ENCODE measurements at regions not wholly inside any gene's neighbourhood (a gene's known extent, or its start where the extent isn't known, plus 50 kb on each side); places are given as distances from the start of the nearest gene placed in this dataset.

DNA sequence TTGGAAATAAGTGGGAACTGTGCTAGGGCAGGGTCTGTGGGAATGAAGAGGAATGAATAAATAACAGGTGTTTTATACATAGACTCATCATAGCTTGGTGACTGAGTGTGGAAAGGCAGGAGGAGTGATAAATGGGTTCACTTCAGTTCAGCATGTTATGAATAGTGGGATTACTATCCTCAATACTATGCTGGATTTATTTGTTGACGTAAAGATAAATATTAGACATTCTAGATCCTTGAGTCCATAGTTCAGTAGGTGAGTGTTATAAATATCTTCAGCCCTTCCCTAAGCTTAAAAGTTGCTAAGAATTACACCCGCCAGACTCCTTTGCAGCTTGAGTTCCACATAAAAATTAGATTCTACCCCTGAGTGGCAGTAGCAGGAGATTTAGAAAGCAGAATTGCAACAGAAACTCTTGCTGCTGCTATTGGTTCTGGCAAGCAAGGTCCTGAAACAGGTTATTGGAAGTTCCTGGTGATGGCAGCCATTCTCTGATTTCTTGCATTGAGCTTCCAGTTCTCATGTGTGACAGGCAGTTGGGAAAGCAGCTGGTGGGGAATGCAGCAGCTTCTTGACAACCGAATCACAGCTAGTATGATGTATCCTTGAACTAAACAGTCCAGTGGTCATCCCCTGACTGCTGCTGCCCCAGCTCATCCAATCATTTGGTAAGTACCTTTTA, 1558.9 kb downstream of the FAM181B start:
- intact Hi-C loops (cut with DNase I), result no loop called here
- no peaks in the 10 kb centered on the region for H3K9me3 ChIP-seq (ENCODE audit: control insufficient read depth in 2 of 3, insufficient read depth in 1 of 3, low read length in 3 of 3)
- no peak overlapping the region for H3K4me3 ChIP-seq (ENCODE audit: low read length in 3 of 3)
- FAIRE-seq (no peak), DNase-seq (no peak)
- H3K27me3 ChIP-seq (ENCODE audit: control insufficient read depth, insufficient read depth, low read length), result no peaks in the 10 kb centered on the region
- H3K4me1 ChIP-seq (ENCODE audit: control insufficient read depth in 2 of 3, insufficient read depth in 2 of 3, low read depth in 1 of 3, low read length in 3 of 3), result no peaks in the 10 kb centered on the region
- no peak overlapping the region for H3K27ac ChIP-seq (ENCODE audit: low read depth in 2 of 2, low read length in 2 of 2)
- no peaks in the 10 kb centered on the region for H3K36me3 ChIP-seq (ENCODE audit: control insufficient read depth in 2 of 3, insufficient read depth in 3 of 3, low read length in 3 of 3)
- TF ChIP-seq, protein P1, sequence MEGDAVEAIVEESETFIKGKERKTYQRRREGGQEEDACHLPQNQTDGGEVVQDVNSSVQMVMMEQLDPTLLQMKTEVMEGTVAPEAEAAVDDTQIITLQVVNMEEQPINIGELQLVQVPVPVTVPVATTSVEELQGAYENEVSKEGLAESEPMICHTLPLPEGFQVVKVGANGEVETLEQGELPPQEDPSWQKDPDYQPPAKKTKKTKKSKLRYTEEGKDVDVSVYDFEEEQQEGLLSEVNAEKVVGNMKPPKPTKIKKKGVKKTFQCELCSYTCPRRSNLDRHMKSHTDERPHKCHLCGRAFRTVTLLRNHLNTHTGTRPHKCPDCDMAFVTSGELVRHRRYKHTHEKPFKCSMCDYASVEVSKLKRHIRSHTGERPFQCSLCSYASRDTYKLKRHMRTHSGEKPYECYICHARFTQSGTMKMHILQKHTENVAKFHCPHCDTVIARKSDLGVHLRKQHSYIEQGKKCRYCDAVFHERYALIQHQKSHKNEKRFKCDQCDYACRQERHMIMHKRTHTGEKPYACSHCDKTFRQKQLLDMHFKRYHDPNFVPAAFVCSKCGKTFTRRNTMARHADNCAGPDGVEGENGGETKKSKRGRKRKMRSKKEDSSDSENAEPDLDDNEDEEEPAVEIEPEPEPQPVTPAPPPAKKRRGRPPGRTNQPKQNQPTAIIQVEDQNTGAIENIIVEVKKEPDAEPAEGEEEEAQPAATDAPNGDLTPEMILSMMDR (IDR thresholded peaks at IDR 0.05; ENCODE audit: borderline replicate concordance, extremely low read depth, insufficient read depth), result no peak
- H3K9ac ChIP-seq (ENCODE audit: low read length in 3 of 3), result no peak overlapping the region

DNA sequence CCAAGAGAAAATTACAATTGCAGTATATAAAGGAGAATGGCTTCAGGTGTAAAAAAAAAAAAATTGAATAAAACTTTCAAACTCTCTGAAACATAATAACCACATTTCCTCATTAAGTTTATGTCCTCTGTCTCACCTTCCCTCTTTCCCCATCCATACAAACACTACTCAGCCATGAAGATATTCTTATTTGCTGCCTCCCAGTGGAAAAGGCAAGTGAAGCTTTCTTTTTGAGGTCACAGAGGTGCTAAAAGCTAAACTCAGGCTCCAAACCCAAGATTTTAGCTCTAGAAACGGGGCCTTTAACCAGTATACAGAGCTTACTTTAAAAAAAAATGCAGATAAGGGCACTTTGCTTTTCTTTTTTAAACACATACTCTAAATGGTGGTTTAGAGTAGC, 1568.5 kb downstream of the FAM181B start:
- Histone ChIP-seq H3K4me1 (ENCODE audit: control insufficient read depth in 2 of 3, insufficient read depth in 2 of 3, low read depth in 1 of 3, low read length in 3 of 3) (no peaks in the 10 kb centered on the region), H3K36me3 (ENCODE audit: control insufficient read depth in 2 of 3, insufficient read depth in 3 of 3, low read length in 3 of 3) (no peaks in the 10 kb centered on the region), H3K4me3 (ENCODE audit: low read length in 3 of 3) (no peak overlapping the region), H3K9me3 (ENCODE audit: control insufficient read depth in 2 of 3, insufficient read depth in 1 of 3, low read length in 3 of 3) (no peaks in the 10 kb centered on the region), H3K27me3 (ENCODE audit: control insufficient read depth, insufficient read depth, low read length) (no peaks in the 10 kb centered on the region), H3K9ac (ENCODE audit: low read length in 3 of 3) (no peak overlapping the region), H3K27ac (ENCODE audit: low read depth in 2 of 2, low read length in 2 of 2) (no peak overlapping the region)
- TF ChIP-seq, protein P1 (IDR thresholded peaks at IDR 0.05; ENCODE audit: borderline replicate concordance, extremely low read depth, insufficient read depth), result no peak
- intact Hi-C loops (cut with DNase I), result no loop called here
- FAIRE-seq (no peak), DNase-seq (peak in 1 of 5 donors; percentile 9)

DNA sequence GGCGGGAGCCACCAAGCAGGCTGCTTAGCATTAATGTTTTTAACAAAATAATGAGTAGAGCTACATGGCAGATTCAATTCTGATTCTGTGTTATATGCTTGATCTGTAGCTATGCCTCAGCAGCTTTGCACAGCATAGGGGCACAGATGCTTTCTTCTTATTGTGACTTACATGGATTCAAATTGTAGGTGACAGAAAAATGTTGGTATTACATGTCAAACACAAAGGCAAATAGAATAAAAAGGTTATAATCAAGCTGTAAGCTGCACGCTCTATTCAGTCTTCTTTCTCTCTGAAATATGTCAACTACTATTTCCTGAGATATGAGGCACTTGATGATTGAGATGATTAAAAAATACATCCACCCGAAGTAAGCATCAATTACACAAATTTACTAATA, 1573.8 kb downstream of the FAM181B start:
- Histone ChIP-seq H3K36me3 (ENCODE audit: control insufficient read depth in 2 of 3, insufficient read depth in 3 of 3, low read length in 3 of 3) (no peaks in the 10 kb centered on the region), H3K27me3 (ENCODE audit: control insufficient read depth, insufficient read depth, low read length) (no peaks in the 10 kb centered on the region), H3K27ac (ENCODE audit: low read depth in 2 of 2, low read length in 2 of 2) (no peak overlapping the region), H3K4me1 (ENCODE audit: control insufficient read depth in 2 of 3, insufficient read depth in 2 of 3, low read depth in 1 of 3, low read length in 3 of 3) (no peaks in the 10 kb centered on the region), H3K9me3 (ENCODE audit: control insufficient read depth in 2 of 3, insufficient read depth in 1 of 3, low read length in 3 of 3) (no peaks in the 10 kb centered on the region), H3K4me3 (ENCODE audit: low read length in 3 of 3) (no peak overlapping the region), H3K9ac (ENCODE audit: low read length in 3 of 3) (no peak overlapping the region)
- TF ChIP-seq, protein P1 (IDR thresholded peaks at IDR 0.05; ENCODE audit: borderline replicate concordance, extremely low read depth, insufficient read depth), result no peak
- no peak for FAIRE-seq
- DNase-seq, result no peak
- intact Hi-C loops (cut with DNase I), result no loop called here

DNA sequence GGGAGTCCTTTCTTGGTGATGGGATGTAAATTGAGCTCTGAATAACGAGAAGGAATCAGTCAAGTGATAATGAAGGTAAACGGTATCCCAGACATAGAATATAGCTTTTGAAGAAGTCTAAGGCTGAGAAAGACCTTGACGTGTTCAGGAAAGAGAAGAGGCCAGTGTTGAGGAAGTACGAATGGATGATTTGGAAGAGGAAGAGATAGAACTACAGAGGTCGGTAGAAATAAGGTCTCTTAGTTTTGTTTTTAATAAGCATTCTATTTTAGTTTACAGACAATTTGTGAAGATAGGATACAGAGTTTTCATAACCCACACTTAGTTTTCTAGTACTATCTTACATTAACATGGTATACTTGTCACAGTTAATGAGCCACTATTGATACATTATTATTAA, 1598.1 kb downstream of the FAM181B start:
- Histone ChIP-seq H3K36me3 (ENCODE audit: control insufficient read depth in 2 of 3, insufficient read depth in 3 of 3, low read length in 3 of 3) (no peaks in the 10 kb centered on the region), H3K4me1 (ENCODE audit: control insufficient read depth in 2 of 3, insufficient read depth in 2 of 3, low read depth in 1 of 3, low read length in 3 of 3) (no peaks in the 10 kb centered on the region), H3K4me3 (ENCODE audit: low read length in 3 of 3) (no peak overlapping the region), H3K9ac (ENCODE audit: low read length in 3 of 3) (no peak overlapping the region), H3K9me3 (ENCODE audit: control insufficient read depth in 2 of 3, insufficient read depth in 1 of 3, low read length in 3 of 3) (no peaks in the 10 kb centered on the region), H3K27me3 (ENCODE audit: control insufficient read depth, insufficient read depth, low read length) (no peaks in the 10 kb centered on the region), H3K27ac (ENCODE audit: low read depth in 2 of 2, low read length in 2 of 2) (no peak overlapping the region)
- no peak for FAIRE-seq
- TF ChIP-seq, protein P1 (IDR thresholded peaks at IDR 0.05; ENCODE audit: borderline replicate concordance, extremely low read depth, insufficient read depth), result no peak
- intact Hi-C loops (cut with DNase I), result no loop called here
- no peak for DNase-seq
